ENCODE measurements at regions not wholly inside any gene's neighbourhood (a gene's known extent, or its start where the extent isn't known, plus 50 kb on each side); places are given as distances from the start of the nearest gene placed in this dataset.

DNA sequence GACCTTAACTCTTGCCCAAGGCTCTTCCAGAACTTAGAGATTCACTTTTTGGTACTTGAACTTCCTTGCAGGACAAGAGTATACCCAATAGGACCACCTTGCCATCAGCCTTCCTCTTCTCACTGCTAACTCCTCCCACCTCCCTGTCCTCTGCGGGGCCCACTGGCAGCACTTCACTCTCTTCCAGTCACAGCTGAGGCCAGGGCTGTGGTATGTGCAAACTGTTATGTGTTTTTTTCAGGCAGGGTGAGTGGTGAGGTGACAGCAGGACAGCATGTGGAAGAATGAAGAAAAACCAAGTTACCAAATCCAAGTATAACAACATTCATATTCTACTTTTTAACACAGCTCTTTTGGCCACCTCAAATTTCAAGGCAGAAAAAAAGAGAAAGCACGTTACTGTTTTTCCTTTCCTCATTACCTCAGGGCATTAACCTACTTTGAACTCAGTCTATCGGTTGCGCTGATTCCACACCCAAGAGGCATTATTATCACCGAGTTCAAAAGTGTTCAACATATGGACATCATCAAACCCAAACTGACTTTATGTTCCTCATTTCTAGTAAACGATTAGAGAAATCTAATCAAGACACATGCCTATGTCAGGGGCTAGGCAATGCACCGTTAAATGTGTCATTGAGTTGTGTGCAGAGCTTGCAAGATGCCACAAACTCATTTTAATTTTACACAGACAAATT is 605.2 kb upstream of the SYT4 start:
- TF ChIP-seq CTCF (IDR thresholded peaks at IDR 0.05) = no peak
- TF ChIP-seq MYBL2 (CRISPR knock-in tag; IDR thresholded peaks at IDR 0.05) = no peak
